ENCODE measurements at regions not wholly inside any gene's neighbourhood (a gene's known extent, or its start where the extent isn't known, plus 50 kb on each side); places are given as distances from the start of the nearest gene placed in this dataset.

GRCh38 chr5:74363603-74364205 lies 276.8 kb downstream of the ENC1 start:
- Mint-ChIP-seq H3K27ac (no peak overlapping the region), H3K4me3 (no peak overlapping the region), H3K9me3 (no peaks in the 10 kb centered on the region; the same call in 2 of the 3 replicates), H3K4me1 (peaks cover 5% of the 10 kb centered on the region), H3K27me3 (ENCODE audit: insufficient read depth, low read depth, poor library complexity) (no peaks in the 10 kb centered on the region), H3K36me3 (ENCODE audit: low read depth) (no peaks in the 10 kb centered on the region)
- Histone ChIP-seq H3K79me2 (replicated peaks; ENCODE audit: insufficient read depth) (no peaks in the 10 kb centered on the region), H4K20me1 (replicated peaks; ENCODE audit: insufficient read depth) (no peaks in the 10 kb centered on the region), H3K4me2 (no peak overlapping the region), H3K27ac (ENCODE audit: low read depth) (no peak overlapping the region), H2AFZ (no peak overlapping the region), H3F3A (replicated peaks; ENCODE audit: low read depth) (no peaks in the 10 kb centered on the region), H3K27me3 (ENCODE audit: insufficient read depth) (no peaks in the 10 kb centered on the region), H3K9me2 (ENCODE audit: insufficient read depth) (peaks cover 4% of the 10 kb centered on the region; the same call in 1 of the 2 replicates), H3K4me3 (no peak overlapping the region), H3K4me1 (ENCODE audit: insufficient read depth) (no peaks in the 10 kb centered on the region), H3K36me3 (ENCODE audit: insufficient read depth) (no peaks in the 10 kb centered on the region)
- DNase-seq (ENCODE audit: low spot score) (no peak), ATAC-seq (no peak)
- TF ChIP-seq POLR2AphosphoS5 (IDR thresholded peaks at IDR 0.05; ENCODE audit: low read depth) (no peak), NANOG (IDR thresholded peaks at IDR 0.05; ENCODE audit: borderline replicate concordance) (no peak), ZNF331 (CRISPR knock-in tag; IDR thresholded peaks at IDR 0.05; ENCODE audit: low read depth) (no peak), EZH2 (IDR thresholded peaks at IDR 0.05; ENCODE audit: low read depth, unreplicated experiment) (no peak), ETS1 (IDR thresholded peaks at IDR 0.05) (no peak), CTCF (conservative IDR thresholded peaks at IDR 0.05; ENCODE audit: low read depth in 2 of 2) (no peak), ZNF462 (CRISPR knock-in tag; IDR thresholded peaks at IDR 0.05) (no peak), EZH2phosphoT487 (IDR thresholded peaks at IDR 0.05; ENCODE audit: unreplicated experiment) (no peak), REST (IDR thresholded peaks at IDR 0.05; ENCODE audit: unreplicated experiment) (no peak), JUNB (IDR thresholded peaks at IDR 0.05; ENCODE audit: unreplicated experiment) (no peak), ZNF114 (CRISPR knock-in tag; IDR thresholded peaks at IDR 0.05) (no peak), CREB1 (CRISPR knock-in tag; IDR thresholded peaks at IDR 0.05; ENCODE audit: low read depth) (no peak), STAT1 (IDR thresholded peaks at IDR 0.05; ENCODE audit: unreplicated experiment) (no peak)

All from GM23338 (cell line).